Activated CD4-positive, alpha-beta T cell treated with anti-CD3 and anti-CD28 coated beads, Interleukin-2, amount 50 U/mL, for 16 hours (primary cell): ENCODE measurements at regions not wholly inside any gene's neighbourhood (a gene's known extent, or its start where the extent isn't known, plus 50 kb on each side); places are given as distances from the start of the nearest gene placed in this dataset.

Experiments
- DNase-seq: peaks from one replicate; pipeline ENCODE4 v3.0.0-alpha.2; 2020

DNA sequence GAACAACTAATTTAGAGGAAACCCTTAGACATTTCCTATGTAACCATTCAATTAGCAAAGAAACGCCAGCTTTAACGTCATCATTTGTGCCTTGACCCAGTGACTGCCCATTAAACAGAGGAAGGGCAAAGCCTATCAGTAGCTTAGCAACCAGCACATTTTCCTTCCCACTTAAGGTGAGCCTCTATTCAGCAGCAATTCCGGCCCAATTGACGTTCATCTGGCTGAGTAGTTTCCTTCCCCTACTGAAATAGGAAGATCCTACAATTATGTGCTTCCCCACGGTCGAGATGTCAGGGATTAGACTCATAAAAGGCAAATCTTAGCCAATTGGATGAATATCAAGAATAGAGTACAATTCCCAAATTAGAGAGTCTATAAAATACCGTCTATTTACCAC lies 482.1 kb upstream of the ADAMTS5 start:
- no peak for DNase-seq

DNA sequence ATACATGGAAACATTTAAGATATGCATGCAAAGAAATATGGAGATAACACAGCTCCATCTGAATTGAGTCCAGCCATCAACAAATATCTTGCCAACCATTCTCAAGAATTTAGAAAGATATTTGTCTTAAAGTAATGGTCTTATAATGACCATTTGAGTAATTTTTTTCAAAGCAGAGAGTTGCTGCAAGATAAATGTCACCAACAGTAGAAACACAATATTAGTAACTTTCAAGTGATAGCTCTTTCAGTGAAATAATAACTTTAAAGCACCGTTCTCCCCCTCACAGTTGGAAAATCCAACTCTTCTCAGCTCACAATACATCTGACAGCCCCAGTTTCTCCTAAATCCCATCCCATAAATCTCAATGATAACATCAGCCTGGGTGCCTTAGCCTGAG lies 481.0 kb upstream of the ADAMTS5 start:
- DNase-seq = no peak

DNA sequence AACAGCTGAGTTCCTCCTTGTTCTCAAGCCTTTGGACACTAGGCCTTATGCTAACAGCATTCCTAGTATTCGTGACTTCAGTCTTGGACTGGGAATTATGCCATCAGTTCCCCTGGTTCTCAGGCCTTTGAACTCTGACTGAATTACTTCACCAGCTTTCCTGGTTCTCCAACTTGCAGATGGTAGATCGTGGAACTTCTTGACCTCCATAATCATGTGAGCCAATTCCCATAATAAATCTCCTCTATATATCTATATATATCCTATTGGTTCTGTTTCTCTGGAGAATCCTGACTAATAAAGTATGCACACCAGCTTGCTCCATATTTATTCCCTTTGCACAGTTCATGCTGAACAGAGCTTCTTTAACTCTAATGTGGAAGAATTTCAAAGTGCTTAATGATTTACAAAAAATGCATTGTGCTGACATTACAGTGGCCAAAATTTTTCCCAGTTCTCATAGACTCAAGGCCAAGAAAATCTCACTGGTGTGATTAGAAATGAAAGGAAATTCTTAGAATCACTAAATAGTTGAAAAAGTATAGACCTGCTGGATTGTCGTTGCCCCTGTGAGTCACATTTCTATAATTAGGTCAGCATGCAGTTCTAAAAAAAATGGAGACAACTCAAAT lies 462.9 kb upstream of the ADAMTS5 start:
- no peak for DNase-seq

DNA sequence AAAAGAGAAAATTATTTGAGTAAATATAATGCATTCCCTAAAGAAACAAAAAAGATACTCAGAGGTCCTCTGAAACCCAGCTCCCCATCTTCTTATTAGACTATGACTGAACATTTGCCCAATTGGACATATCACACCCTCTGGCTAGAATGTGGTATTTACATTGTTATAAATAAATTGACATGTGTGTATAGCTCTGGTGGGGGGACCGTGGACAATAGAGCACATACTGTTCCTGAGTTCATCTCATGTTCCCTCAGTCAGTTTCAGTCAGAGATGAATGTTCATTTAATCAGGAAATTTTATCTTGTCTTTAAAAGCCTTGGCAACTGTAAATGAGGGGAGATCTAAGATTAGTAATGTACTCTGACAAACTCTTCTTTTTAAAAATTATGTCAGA lies 459.3 kb upstream of the ADAMTS5 start:
- no peak for DNase-seq

DNA sequence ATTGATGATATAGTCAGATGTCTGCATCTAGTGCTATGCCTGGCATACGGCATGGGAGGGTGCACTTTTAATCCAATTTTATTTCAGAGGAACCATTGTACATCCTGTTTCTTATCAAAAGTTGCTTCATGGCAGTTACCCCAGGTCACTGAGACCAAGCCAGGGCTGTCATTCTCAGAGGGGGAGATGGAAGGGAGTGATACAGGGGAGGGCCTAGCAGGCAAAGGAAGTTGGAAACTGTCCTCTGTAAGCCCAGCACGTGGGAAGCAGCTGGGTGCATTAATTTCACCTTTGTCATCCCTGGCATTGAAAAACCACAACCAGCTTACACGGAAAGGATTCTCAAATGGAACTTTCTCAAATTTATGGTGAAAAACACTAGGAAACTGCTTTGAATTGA lies 458.7 kb upstream of the ADAMTS5 start:
- DNase-seq = no peak

DNA sequence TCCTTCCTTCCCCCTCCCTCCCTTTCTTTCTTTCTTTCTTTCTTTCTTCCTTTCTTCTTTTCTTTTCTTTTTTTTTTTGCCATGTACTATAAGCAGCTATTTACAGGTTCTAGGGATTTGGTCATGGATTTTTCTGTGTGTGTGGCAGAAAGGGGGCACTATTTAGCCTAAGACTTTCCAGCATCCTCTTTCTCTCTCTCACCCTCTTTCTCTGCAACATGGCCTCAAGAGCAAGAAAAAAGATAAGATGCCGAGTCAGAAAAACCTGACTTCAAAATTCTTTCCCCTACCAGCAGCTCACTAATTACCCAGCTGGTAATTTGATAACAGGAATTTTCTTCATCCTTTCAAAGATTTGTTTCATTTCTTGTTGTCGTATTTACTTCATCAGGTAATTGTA lies 458.3 kb upstream of the ADAMTS5 start:
- no peak for DNase-seq

DNA sequence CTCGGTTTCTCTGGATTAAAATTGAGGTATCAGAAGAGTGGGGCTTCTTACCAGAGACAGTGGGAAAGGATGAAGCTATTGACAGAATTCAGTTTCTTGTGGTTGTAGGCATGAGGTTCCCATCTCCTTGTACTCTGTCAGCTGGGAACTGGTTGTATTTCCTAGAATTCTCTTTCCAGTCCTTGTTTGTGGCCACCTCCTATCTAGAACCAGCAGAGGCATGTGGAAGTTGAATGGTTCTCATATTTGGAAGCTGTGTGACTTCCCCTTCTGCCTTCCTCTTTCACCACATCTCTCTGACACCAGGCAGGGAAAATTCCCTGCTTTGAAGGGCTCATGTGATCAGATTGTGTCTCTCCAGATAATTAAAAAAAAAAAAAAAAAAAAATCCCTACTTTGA lies 457.7 kb upstream of the ADAMTS5 start:
- DNase-seq = no peak

DNA sequence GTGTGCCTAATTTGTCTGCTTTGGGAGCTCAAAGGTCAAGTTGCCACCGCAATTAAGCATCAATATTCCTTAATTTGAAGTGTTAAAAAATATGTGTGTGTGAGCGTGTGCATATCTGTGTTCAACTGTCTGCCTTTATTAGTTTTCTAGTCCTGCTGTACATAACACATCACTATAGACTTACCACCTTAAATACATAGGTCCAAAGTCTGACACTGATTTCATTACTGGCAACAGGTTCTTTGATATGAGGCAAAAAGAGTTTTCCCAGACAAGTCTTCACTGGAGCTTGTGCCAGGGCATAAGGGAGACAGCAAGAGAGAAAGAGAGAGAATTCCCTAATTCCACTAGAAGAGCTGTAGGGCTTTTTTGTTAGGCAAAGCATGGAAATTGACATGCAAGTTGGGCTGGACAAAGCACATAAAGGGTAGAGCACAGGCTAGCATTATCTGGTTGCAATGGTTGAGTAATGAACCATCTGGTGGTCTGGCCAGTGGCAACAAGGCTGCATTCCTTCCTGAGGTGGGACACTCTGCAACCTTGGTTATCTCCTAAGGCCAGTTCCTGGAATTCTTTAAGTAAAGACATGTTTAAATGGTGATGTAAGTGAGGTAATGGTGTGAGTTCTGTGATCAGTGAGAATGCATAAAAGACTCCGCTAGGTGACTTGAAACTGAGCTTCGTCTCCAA lies 457.2 kb upstream of the ADAMTS5 start:
- DNase-seq = no peak

DNA sequence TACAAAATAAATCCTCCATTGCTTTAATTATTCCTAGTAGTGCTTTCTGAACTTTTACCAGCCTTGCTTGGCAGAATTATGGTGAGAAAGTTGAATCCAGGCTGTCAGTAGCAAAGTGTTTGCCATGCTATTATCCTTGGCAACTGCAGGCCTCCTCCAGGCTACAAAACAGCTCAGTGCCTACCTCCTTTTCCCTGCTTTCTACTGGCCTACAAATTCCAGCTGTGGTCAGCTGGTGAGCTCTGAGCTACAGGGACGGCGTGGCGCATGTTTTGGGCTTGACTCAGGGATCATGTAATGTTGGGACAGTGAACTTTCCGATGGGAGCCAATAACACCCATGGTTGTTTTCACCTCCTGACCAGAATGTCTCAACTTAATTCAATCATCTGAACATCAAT lies 456.1 kb upstream of the ADAMTS5 start:
- DNase-seq = no peak

DNA sequence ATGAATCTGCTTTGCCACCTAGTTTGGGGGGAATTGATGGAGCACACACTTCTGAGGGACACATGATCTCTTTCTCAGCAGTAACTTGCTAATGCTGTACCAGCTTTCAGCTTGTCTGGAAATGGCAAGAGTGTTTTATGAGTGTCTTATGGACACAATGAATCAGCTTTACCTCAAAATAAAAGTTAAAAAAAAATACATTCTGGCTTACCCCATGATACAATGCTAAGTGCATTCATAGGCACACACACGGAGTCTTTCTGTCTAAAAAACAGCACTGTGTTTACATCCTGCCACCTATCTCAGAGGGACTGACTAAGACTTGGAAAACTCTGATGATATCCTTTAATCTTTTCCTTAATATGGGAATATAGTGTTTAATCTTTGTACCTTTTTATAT lies 455.5 kb upstream of the ADAMTS5 start:
- DNase-seq = no peak

DNA sequence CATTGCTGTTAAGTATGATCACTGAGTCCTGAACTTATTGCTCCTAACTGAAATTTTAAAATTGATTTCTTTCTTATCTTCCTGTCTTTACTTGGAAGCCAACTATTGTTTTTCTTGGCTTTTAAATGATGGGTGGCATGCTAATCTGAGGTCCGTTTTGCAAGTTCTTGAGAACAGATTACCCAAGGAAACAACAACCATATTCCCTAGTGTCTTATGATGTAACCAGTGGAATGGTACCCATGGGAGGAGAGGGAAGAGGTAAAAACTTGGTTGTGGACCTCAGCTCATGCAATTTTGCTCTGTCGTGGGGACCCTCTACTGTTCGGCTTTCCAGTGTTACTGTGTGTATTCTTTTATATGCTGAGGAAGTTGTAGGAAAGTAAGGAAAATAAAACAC lies 454.8 kb upstream of the ADAMTS5 start:
- no peak for DNase-seq

DNA sequence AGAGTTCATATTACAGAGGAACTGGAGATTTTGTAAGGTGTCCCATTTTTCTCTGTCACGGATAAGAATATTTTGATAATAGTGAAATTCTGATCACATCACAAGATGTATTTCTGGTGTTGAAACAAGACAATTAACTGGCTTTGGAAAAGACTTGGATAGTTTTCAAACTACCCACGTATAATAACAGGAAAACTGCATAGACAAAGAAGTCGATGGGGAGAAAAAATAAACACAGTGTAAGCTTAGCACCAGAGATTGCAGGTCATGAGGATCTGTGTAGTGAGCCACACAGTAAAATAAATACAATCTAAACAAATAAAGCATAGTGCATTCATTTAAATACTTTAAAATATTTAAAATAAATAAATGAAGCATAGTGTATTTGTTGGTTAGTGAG lies 452.3 kb upstream of the ADAMTS5 start:
- no peak for DNase-seq

DNA sequence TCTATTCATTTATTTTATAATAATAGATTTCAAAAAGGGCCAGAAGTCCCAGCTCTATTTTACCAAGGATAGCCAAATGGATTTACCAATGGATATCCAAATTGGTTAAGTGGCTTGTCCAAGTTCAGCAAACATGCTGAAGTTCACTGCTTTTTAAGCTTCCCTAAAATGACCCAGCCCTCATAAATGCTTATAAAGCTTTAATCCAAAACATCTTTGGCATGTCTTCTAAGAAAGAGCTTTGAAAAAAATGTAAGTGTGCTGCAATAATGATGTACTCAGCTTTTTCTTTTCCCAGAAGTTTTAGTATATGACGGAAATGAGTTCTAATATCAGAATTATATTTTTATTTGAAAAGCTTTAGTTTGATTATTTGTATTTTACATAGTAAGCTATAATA lies 451.5 kb upstream of the ADAMTS5 start:
- DNase-seq = no peak

DNA sequence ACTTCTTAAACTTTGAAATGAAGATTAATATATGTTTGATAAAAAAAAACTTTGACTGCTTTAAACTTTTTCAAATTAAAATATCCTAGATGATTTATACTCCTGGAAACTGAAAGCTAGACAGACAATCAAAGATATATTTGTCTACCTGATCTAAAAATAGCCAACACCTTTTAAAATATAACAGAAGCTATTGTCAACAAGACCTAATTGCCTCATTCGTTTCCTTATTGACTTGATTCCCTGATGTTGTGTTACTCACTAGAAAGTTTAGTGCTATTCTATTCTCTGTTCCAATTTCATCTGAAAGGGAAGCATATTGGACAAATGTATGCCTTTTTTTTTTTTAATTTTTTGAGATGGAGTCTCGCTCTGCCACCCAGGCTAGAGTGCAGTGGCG lies 445.6 kb upstream of the ADAMTS5 start:
- DNase-seq = no peak

DNA sequence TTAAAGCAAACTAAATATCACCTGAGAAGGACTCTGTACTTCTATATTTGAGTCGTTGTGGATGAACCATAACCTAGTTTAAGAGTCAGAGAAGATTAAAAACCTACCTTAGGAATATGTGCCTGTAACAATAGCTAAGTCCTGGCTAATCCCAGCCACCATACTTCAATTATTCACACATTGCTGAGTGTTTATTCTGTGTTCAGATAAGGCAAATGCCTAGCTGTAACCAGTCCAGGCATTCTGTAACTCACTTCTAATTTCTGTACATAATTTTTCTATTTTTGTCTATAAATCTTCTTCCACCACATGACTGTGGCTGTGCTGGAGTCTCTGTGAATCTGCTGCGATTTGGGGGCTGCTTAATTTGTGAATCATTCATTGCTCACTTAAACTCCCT lies 441.9 kb upstream of the ADAMTS5 start:
- no peak for DNase-seq

DNA sequence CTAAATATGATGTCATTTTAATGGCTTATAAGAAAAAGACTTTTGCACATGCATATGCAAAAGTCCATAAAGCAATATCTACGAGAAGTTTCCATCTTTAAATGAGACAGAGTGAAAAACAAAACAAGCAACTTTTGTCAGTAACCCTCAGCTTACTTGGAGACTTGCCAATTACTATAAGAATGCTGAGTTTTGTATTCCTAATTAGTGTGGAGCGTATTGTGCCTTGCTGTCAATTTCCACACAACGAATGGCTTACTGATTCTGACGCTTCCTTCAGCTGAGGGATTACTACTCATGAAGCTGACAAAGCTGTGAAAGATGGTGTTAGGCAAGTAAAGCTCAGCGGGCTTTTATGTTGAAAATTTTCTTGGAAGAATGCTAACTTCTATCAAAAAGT lies 440.4 kb upstream of the ADAMTS5 start:
- DNase-seq = no peak

DNA sequence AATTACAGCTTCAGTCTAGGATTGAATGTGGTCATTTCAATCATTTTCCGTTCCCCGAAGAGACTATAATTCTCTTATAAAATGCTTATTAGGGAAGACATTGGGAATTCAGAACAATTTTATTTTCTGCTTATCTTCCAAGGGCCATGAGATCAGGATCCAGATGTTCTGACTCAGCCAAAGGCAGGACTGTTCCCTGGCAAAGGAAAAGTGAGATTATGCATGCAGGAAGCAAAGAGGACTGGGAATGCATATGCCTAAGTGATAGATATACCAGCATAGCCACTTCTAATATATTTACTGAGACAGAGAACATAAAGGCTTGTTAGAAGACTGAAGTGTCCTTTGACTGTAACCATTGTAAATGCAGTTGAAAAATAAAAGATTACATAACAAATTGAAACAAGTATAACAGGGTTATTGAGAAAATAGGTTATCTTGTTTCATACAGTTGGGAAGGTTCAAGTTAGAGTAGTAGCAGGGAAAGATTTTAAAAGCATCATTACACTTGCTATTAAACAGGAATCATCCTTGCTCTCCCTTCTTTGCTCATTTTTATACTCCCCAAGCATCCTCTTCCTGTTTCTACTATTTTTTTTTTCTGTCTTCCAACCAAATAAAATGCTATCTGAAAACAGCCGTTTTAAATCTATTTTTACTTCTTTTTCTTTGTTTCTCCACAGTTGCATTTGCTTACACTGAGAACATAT lies 439.6 kb upstream of the ADAMTS5 start:
- no peak for DNase-seq

DNA sequence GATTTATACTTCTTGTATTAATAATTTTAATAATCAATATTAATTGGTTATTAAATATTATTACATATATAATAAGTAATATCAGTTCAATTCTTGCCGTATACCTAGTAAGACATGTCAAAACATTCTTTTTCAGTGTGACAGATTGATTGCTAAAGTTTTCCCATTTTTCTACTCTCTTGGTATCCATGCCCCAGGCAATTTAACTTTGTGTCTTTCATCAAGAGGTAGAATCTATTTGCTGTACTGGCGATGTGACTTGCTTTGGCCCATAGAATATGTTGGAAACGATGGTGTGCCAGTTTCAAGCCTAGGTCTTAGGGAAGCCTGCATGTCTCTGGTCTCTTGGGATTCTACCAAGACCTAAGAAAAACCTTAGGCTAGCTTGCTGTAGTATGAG lies 436.1 kb upstream of the ADAMTS5 start:
- DNase-seq = no peak

DNA sequence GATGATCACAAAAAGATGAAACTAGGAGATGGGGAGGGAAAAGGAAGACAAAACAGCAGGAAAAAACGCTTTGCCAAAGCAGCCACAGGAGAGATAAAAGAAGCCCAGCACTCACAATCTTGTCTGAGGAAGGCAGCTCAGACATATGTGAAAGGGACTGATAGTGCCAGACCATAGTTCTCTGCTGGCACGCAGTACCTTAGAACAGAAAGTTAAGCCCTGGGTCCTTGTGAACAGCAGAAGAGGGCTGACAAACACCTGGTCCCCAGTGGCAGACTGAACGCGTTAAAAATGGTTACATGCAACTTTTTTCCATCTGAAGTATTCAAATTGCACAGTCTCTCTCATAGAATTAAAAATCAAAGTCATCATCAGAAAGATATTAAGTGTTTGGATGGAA lies 433.2 kb upstream of the ADAMTS5 start:
- DNase-seq = no peak

DNA sequence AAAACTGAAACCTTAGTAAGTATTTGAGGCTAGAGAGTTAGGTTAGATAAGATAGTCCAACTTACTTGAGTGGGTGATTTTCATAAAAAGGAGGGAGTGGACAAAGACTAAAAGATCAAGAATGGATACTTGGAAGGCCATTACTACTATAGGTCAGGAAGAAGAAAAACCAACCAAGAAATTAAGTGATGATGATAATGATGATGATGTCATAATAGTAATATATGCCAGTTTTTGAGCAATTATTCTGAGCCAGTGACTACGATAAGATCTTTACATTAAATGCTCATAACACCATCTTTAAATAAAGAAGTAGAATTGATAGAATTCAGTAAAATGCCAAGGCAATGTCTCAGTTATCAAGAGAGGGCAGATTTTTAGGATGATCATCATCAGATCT lies 430.7 kb upstream of the ADAMTS5 start:
- no peak for DNase-seq

DNA sequence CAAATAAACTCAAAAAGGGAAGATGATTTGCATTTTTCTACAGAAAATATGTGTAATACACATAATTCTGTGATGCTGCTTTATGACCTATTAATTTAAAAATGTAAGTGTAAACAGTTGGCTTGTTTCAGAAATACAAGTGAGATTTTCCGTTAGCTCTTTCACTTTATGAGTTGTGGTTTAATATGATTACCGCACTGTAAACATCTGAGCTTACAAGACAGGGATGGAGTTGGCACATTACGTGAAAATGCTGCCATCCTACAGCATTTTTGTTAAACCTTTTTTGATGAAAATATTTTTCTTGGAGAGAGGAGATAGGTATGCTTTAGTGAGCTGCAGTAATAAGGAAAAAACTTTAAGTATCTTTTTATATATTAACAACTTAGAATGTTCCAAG lies 426.8 kb upstream of the ADAMTS5 start:
- no peak for DNase-seq

DNA sequence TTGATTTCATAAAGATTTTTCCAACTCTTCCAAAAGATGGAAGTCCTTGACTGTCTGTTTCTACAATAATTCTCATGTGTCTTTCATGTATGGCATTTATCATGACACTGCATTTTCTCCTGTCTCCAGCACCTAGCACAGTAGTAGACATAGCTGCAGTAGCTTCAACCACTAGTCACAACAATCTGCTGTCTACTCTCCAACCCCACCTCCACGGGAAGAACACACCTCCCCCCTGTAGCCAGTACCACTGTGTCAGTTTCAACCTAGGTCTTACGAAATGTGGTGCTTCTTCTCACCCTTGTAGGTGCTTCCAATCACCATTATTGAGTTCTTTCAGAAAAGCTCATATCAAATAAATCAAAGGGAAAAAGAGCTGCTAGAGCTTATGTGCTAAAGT lies 425.1 kb upstream of the ADAMTS5 start:
- no peak for DNase-seq

DNA sequence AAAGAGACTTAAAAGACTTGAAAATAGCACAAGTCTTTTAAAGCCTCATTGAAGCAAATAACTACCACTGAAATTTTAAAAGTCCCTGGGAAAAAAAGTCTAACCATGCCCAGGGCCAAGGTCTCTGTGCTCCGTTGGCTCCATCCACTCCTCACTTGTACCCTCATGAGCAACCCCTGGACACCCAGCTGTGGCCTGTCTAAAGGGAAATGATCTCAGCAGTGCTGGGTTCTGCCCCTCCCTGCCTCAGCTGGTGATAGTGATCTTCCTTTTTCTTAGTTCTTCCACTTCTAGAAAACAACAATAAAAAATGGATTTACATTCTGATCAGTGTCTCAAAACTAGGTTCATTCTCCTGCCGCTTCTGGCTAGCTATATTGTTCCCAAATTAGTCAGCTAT lies 423.5 kb upstream of the ADAMTS5 start:
- DNase-seq = no peak

DNA sequence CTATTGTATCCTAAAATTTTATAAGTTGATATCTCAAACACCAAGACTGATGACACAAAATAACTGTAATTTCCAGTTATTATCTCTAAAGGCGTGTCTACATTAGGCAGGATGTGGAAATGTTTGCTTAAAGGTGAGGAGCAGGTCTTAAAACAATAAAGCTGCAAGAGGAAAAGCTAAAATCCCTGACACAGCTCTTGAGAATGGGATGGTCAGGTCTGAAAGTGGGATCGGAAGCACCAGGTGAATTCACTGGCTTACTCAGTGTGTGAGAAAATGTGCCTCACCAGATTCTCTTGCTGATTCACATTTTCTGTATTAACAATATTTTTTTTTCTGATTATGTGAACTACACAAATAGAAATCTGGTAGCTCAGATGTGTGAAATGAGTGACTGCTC lies 421.9 kb upstream of the ADAMTS5 start:
- DNase-seq = no peak

DNA sequence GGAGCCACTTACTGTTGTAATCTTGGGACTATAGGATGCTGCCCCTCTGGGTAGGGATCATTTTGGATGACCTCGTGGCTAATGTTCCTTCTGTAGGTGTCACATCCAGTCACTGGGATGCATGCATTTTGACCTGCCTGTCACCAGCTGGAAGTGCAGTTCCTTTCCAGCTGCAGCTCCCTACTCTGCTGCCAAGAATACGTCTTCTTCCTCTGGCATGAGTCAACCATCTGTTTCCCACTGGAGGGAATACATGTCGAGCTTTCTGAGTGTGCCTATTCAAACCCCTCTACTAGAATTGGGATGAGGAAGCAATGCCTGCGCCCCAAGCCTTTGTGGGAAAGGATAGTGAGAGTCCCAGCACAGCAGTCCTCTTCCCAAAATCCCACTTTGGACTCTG lies 415.5 kb upstream of the ADAMTS5 start:
- no peak for DNase-seq
